Type B pancreatic cell (in vitro differentiated cells): ENCODE measurements at regions not wholly inside any gene's neighbourhood (a gene's known extent, or its start where the extent isn't known, plus 50 kb on each side); places are given as distances from the start of the nearest gene placed in this dataset.

Source experiments
- DNase-seq: peaks from one replicate; pipeline ENCODE4 v3.0.0; 2021; ENCODE audit warnings: mixed read lengths; ENCODE audit not compliant: unreplicated experiment; ENCODE audit errors: extremely low spot score
- H3K27ac Mint-ChIP-seq: 2 replicates; pipeline ENCODE4 v1.8.0; 2021; ENCODE audit warnings: mild to moderate bottlenecking, mixed read lengths
- H3K27me3 Mint-ChIP-seq: 2 replicates; pipeline ENCODE4 v1.8.0; 2021; ENCODE audit warnings: mixed read lengths
- H3K36me3 Mint-ChIP-seq: 2 replicates; pipeline ENCODE4 v1.8.0; 2021; ENCODE audit warnings: mixed read lengths
- H3K4me1 Mint-ChIP-seq: one replicate; pipeline ENCODE4 v1.8.0; 2021; ENCODE audit warnings: mixed read lengths; ENCODE audit not compliant: unreplicated experiment
- H3K4me3 Mint-ChIP-seq: 2 replicates; pipeline ENCODE4 v1.8.0; 2021; ENCODE audit warnings: mild to moderate bottlenecking, mixed read lengths
- H3K9me3 Mint-ChIP-seq: 2 replicates; pipeline ENCODE4 v1.8.0; 2021; ENCODE audit warnings: mixed read lengths
- CTCF ChIP-seq: fragments of 200-600 bp; sonication (generic); conservative IDR thresholded peaks from 2 replicates; pipeline ENCODE4 v1.5.0; 2021; ENCODE audit warnings: antibody characterized with exemption, mild to moderate bottlenecking

- Mint-ChIP-seq H3K9me3 (no peaks in the 10 kb centered on the region), H3K27me3 (no peaks in the 10 kb centered on the region), H3K27ac (no peak overlapping the region), H3K36me3 (no peaks in the 10 kb centered on the region), H3K4me1 (peaks cover 23% of the 10 kb centered on the region), H3K4me3 (no peak overlapping the region)
- no peak for TF ChIP-seq CTCF
- DNase-seq = no peak
These were observed 504.9 kb downstream of the TBL1XR1 start for GRCh38 chr3:176692199-176692965.

DNA sequence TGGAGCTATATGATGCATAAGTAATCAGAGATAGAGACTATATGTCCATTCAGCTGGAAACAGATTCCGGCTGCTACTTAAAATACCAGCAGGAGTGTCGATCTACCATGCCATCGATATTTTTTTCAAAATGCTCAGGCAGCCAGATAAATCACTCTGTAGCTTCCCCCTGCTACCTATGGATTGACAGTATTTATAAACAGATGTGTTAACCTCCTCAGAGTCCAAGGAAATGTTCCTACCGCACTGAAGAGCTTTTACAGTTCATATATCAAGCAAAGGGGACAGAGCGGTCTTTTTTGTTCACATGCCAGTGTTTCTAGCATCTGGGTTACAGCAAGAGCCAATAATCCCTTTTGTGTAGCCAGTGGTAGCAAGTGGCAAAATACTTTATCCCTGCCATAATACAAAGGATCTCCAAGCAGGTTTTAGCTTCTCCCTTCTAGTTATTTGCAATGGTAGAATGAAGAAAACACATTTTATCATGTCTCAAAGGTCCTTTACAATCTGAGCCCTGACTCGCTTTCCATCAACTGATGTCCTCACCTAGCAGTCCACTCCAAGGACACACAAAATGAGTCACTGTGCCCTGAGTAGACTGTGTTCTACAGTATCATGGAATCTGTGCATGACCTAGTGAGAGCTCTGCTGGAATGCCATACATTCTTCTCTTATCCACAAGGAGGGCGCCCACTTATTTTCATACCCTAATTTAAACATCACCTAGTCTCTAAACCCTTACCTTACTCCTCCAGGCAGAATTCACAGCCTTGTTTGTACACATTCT lies 507.0 kb downstream of the TBL1XR1 start:
- no peak for TF ChIP-seq CTCF
- Mint-ChIP-seq H3K27me3 (no peaks in the 10 kb centered on the region), H3K9me3 (no peaks in the 10 kb centered on the region)

GRCh38 chr3:176687754-176688153 lies 509.5 kb downstream of the TBL1XR1 start:
- no peaks in the 10 kb centered on the region for H3K9me3 Mint-ChIP-seq
- H3K36me3 Mint-ChIP-seq = no peaks in the 10 kb centered on the region
- H3K27me3 Mint-ChIP-seq = no peaks in the 10 kb centered on the region
- H3K4me3 Mint-ChIP-seq = no peak overlapping the region
- H3K27ac Mint-ChIP-seq = no peak overlapping the region
- TF ChIP-seq CTCF = no peak
- no peak for DNase-seq
- peaks cover 10% of the 10 kb centered on the region for H3K4me1 Mint-ChIP-seq

More for the DNA sequence above, 507.0 kb downstream of the TBL1XR1 start:
- Mint-ChIP-seq H3K4me3 (no peak overlapping the region), H3K27ac (no peak overlapping the region), H3K36me3 (no peaks in the 10 kb centered on the region), H3K4me1 (peaks cover 11% of the 10 kb centered on the region)
- DNase-seq = no peak

GRCh38 chr3:176683382-176683781 lies 513.9 kb downstream of the TBL1XR1 start:
- TF ChIP-seq CTCF = no peak
- H3K27ac Mint-ChIP-seq = no peak overlapping the region
- no peaks in the 10 kb centered on the region for H3K36me3 Mint-ChIP-seq
- no peaks in the 10 kb centered on the region for H3K4me1 Mint-ChIP-seq
- H3K9me3 Mint-ChIP-seq = peaks cover 12% of the 10 kb centered on the region
- H3K27me3 Mint-ChIP-seq = no peaks in the 10 kb centered on the region
- DNase-seq = no peak
- H3K4me3 Mint-ChIP-seq = no peak overlapping the region

DNA sequence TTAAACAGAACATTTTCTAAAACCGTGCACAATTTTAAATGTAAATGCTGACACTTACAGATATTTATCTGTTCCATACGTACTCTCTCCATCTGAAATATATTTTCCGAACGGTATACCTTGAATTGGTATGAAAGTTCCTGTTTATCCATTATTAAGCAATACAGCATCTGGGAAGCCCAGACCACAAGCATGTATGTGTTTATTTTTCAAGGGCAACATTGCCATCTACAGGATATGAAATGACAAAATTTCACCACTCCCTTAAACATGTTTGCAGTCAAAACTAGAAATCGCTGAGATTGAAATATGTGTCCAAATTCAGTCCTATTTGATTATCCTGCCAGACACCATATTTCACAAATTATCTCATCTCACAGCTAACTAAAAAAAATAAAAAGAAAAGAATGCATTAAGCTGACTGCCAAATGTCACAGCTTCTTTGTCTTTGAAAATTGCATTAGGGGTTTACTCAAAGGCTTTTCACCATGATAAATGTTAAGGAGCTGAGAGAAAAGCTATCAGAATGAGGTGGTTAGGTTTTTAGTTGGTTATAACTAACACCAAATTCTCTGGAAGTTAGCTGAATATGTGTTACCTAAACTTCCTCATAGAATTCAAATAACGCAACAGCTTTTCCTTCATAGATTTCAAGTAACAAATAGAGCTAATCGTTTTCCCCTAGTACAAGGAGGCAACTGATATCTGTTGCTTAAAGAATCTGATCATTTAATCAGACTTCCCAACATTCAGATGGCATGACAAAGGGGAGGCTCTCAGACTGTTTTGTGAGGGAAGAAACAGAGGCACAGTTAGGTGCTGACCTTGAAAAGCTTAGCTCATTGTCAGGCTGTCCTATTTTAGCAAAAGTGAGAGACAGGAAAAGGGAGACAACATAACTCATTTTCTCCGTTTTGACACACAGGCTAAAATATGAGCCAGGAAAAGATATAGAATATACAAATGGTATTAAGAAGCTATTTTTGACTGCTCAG lies 533.1 kb downstream of the TBL1XR1 start:
- H3K27ac Mint-ChIP-seq = peak overlapping the region; percentile 21
- DNase-seq = no peak
- no peaks in the 10 kb centered on the region for H3K9me3 Mint-ChIP-seq

More for the DNA sequence above, 533.1 kb downstream of the TBL1XR1 start:
- TF ChIP-seq CTCF = peak; percentile 73
- Mint-ChIP-seq H3K27me3 (no peaks in the 10 kb centered on the region), H3K4me1 (peaks cover 17% of the 10 kb centered on the region), H3K4me3 (no peak overlapping the region), H3K36me3 (no peaks in the 10 kb centered on the region)
